K562 (cell line): ENCODE measurements at regions not wholly inside any gene's neighbourhood (a gene's known extent, or its start where the extent isn't known, plus 50 kb on each side); places are given as distances from the start of the nearest gene placed in this dataset.

Experiments used
- ATAC-seq: fragments of 200-7000 bp; cut with Tn5 transposase; 3 replicates; pipeline ENCODE4 v1.9.1; 2020; ENCODE audit warnings: moderate library complexity
- BruUV-seq: library from RNA; stranded (reverse); fragments of 400-500 nt; replicated peaks from 2 replicates; lab custom pipeline; 2021; lab: Mats Ljungman, UMichigan
- CTCF ChIA-PET: fragments of 300-600 bp; formaldehyde crosslinking; extraction: SDS; loops from one replicate; lab custom pipeline; 2021; ENCODE audit warnings: low intra/inter-chr PET ratio; lab: Yijun Ruan, JAX
- POLR2A ChIA-PET: fragments of 300-600, 350-650 bp; sonication (Branson Sonifier 250); formaldehyde crosslinking; extraction: SDS; loops from one replicate; lab custom pipeline; 2021; ENCODE audit warnings: antibody characterized with exemption, inconsistent platforms; lab: Yijun Ruan, JAX
- DNase-seq, 4 experiments: peaks; one replicate each; pipeline versions ENCODE4 v3.0.0 to v3.0.0-alpha.2; 2011 to 2018; ENCODE audit warnings: low spot score in 3 of 4, mixed read lengths in 3 of 4; ENCODE audit errors: extremely low read depth in 1 of 4
- FAIRE-seq: peaks from 2 replicates; lab custom pipeline; 2011; peaks lifted over from hg19 to GRCh38; lab: Jason Lieb, UNC
- H2AFZ ChIP-seq: 2 replicates; pipeline ENCODE4 v1.6.0; 2011; ENCODE audit warnings: low read depth, low read length, control low read depth, inconsistent platforms
- H3K27ac ChIP-seq: fragments of 200-600 bp; 3 replicates; pipeline ENCODE4 v1.8.0; 2011; ENCODE audit warnings: low read depth, mild to moderate bottlenecking, control low read depth, inconsistent platforms, low read length, moderate library complexity, mixed read lengths; ENCODE audit errors: extremely low read depth
- H3K27me3 ChIP-seq, 2 experiments: fragments of 300-600 bp in 1 of 2; 2 replicates in 1 of 2; 3 replicates in 1 of 2; pipeline versions ENCODE4 v1.6.0 to v1.8.0; 2011; ENCODE audit warnings: inconsistent platforms in 2 of 2, low read length in 2 of 2, mild to moderate bottlenecking in 1 of 2, mixed read lengths in 1 of 2, moderate library complexity in 1 of 2; ENCODE audit not compliant: control insufficient read depth in 2 of 2, insufficient read depth in 2 of 2
- H3K36me3 ChIP-seq: fragments of 300-600 bp; 3 replicates; pipeline ENCODE4 v1.8.0; 2011; ENCODE audit warnings: mild to moderate bottlenecking, low read length, inconsistent platforms; ENCODE audit not compliant: control insufficient read depth, insufficient read depth
- H3K4me1 ChIP-seq, 2 experiments: fragments of 200-600 bp in 1 of 2; replicated peaks in 1 of 2; 2 replicates in 1 of 2; 3 replicates in 1 of 2; pipeline versions ENCODE4 v1.5.1 to v1.8.0; 2011; ENCODE audit warnings: inconsistent platforms in 2 of 2, low read length in 2 of 2, mild to moderate bottlenecking in 1 of 2, mixed read lengths in 1 of 2, moderate library complexity in 1 of 2; ENCODE audit not compliant: control insufficient read depth in 2 of 2, insufficient read depth in 2 of 2
- H3K4me2 ChIP-seq: 2 replicates; pipeline ENCODE4 v1.6.1; 2011; ENCODE audit warnings: low read length, control low read depth, inconsistent platforms, mixed read lengths; ENCODE audit not compliant: insufficient read depth
- H3K4me3 ChIP-seq: fragments of 200-600 bp; sonication (generic), shearing (Covaris generic); 2 replicates; pipeline ENCODE4 v1.5.1; 2016; ENCODE audit warnings: control low read depth, inconsistent platforms
- H3K79me2 ChIP-seq: fragments of 200-600 bp; 3 replicates; pipeline ENCODE4 v1.8.0; 2011; ENCODE audit warnings: low read length, inconsistent platforms; ENCODE audit not compliant: control insufficient read depth, insufficient read depth
- H3K9ac ChIP-seq, 2 experiments: 2 replicates each; pipeline versions ENCODE4 v1.6.0 to v1.6.1; 2011; ENCODE audit warnings: low read depth in 2 of 2, low read length in 2 of 2, control low read depth in 1 of 2, inconsistent platforms in 1 of 2, mild to moderate bottlenecking in 1 of 2, mixed read lengths in 1 of 2; ENCODE audit not compliant: insufficient read depth in 1 of 2
- H3K9me1 ChIP-seq: one replicate; pipeline ENCODE4 v1.6.0; 2011; ENCODE audit warnings: inconsistent platforms, mild to moderate bottlenecking, low read length, moderate library complexity; ENCODE audit not compliant: control insufficient read depth, insufficient read depth
- H3K9me3 ChIP-seq: replicated peaks from 2 replicates; pipeline ENCODE4 v1.5.1; 2011; ENCODE audit warnings: low read depth, low read length, inconsistent platforms; ENCODE audit not compliant: control insufficient read depth, insufficient read depth
- H4K20me1 ChIP-seq: replicated peaks from 2 replicates; pipeline ENCODE4 v1.6.1; 2011; ENCODE audit warnings: low read length, inconsistent platforms, mixed read lengths; ENCODE audit not compliant: control insufficient read depth, insufficient read depth
- CHD1 ChIP-seq: fragments of 200-600 bp; sonication (generic); IDR thresholded peaks from one replicate; pipeline ENCODE4 v1.6.1; 2012; ENCODE audit warnings: mild to moderate bottlenecking, moderate library complexity, low read length, inconsistent platforms
- KDM2B ChIP-seq: fragments of 250-450 bp; sonication (Bioruptor Pico); IDR thresholded peaks from 2 replicates; pipeline ENCODE4 v1.8.0; 2021; ENCODE audit warnings: mild to moderate bottlenecking, moderate library complexity
- MTA2 ChIP-seq: fragments of 450-650 bp; IDR thresholded peaks from 2 replicates; pipeline ENCODE4 v1.6.1; 2016; ENCODE audit warnings: low read depth
- NKRF ChIP-seq: fragments of 450-650 bp; IDR thresholded peaks from 2 replicates; pipeline ENCODE4 v1.6.1; 2016; ENCODE audit warnings: borderline replicate concordance
- PRDM10 ChIP-seq: fragments of 450-650 bp; IDR thresholded peaks from 2 replicates; pipeline ENCODE4 v1.6.1; 2018; ENCODE audit not compliant: partially characterized antibody
- RBM15 ChIP-seq: fragments of 200-400 bp; formaldehyde crosslinking; IDR thresholded peaks from 2 replicates; pipeline ENCODE4 v1.6.1; 2018; ENCODE audit warnings: mild to moderate bottlenecking, low read length, moderate library complexity; ENCODE audit not compliant: insufficient read depth
- RBM25 ChIP-seq: fragments of 200-400 bp; formaldehyde crosslinking; IDR thresholded peaks from 2 replicates; pipeline ENCODE4 v1.6.1; 2018; ENCODE audit warnings: low read length, low read depth, moderate library complexity; ENCODE audit not compliant: severe bottlenecking
- STAG1 ChIP-seq: sonication (generic); formaldehyde crosslinking; IDR thresholded peaks from 2 replicates; pipeline ENCODE4 v1.5.0; 2020; ENCODE audit warnings: missing genetic modification reagents, borderline replicate concordance
- STAT5A ChIP-seq: IDR thresholded peaks from 2 replicates; pipeline ENCODE4 v1.6.1; 2012; ENCODE audit warnings: low read length, inconsistent platforms, borderline replicate concordance
- TAL1 ChIP-seq: fragments of 450-650 bp; IDR thresholded peaks from 2 replicates; pipeline ENCODE4 v1.6.1; 2016; ENCODE audit warnings: mild to moderate bottlenecking
- TARDBP ChIP-seq: fragments of 450-650 bp; IDR thresholded peaks from 2 replicates; pipeline ENCODE4 v1.6.1; 2016
- TSC22D4 ChIP-seq: fragments of 450-650 bp; IDR thresholded peaks from 2 replicates; pipeline ENCODE4 v1.6.1; 2016; ENCODE audit warnings: missing genetic modification characterization, missing biosample characterization, control low read depth
- ZNF217 ChIP-seq: sonication (generic); formaldehyde crosslinking; IDR thresholded peaks from 2 replicates; pipeline ENCODE4 v1.8.0; 2022; ENCODE audit warnings: mild to moderate bottlenecking, missing genetic modification reagents
- ZNF707 ChIP-seq: fragments of 250-450 bp; sonication (Bioruptor Pico); conservative IDR thresholded peaks from 2 replicates; pipeline ENCODE4 v1.8.0; 2022; ENCODE audit warnings: inconsistent platforms, mild to moderate bottlenecking, moderate library complexity
- ZNF717 ChIP-seq: fragments of 250-450 bp; sonication (Bioruptor Pico); IDR thresholded peaks from 2 replicates; pipeline ENCODE4 v1.5.0; 2021
- WGBS: fragments of 100-300 bp; shearing (Covaris generic); methylation state at CpG from one replicate; pipeline ENCODE4 v1.1.6; 2016; ENCODE audit warnings: low coverage, mixed read lengths; ENCODE audit not compliant: insufficient coverage; ENCODE audit errors: missing lambda C conversion rate; 5-methylcytosine and 5-hydroxymethylcytosine counted together
- in situ Hi-C: fragments of 300-500 bp; cut with MboI; formaldehyde crosslinking; loops from 4 replicates; pipeline ENCODE4 v1.15.0; 2018; ENCODE audit warnings: inconsistent platforms, mixed read lengths
- intact Hi-C: fragments of 100-400 bp; cut with micrococcal nuclease; formaldehyde crosslinking; loops from 2 replicates; pipeline ENCODE4 v1.14.2; 2022

- TF ChIP-seq ZNF717, result no peak
- TF ChIP-seq ZNF217 (CRISPR knock-in tag), result no peak
- TF ChIP-seq STAG1, result no peak
These were observed 104.6 kb upstream of the NCAM1 start (continued) for GRCh38 chr11:112856591-112856990.

GRCh38 chr11:112858289-112859023 is 102.8 kb upstream of the NCAM1 start:
- H3K9me3 ChIP-seq, result no peaks in the 10 kb centered on the region
- no peak overlapping the region for H3K9ac ChIP-seq
- H2AFZ ChIP-seq, result no peak overlapping the region
- no peaks in the 10 kb centered on the region for H3K27me3 ChIP-seq
- no peaks in the 10 kb centered on the region for H4K20me1 ChIP-seq
- FAIRE-seq, result no peak
- H3K4me1 ChIP-seq, result no peaks in the 10 kb centered on the region
- WGBS, result 3% methylated on average over 5 of the region's 5 CpGs
- in situ Hi-C loops (no loop called here), intact Hi-C loops (no loop called here)
- no TSS peak for BruUV-seq
- H3K36me3 ChIP-seq, result no peaks in the 10 kb centered on the region
- CTCF ChIA-PET, result no interaction called here
- H3K4me3 ChIP-seq, result no peak overlapping the region
- POLR2A ChIA-PET, result no interaction called here
- H3K9me1 ChIP-seq, result no peaks in the 10 kb centered on the region
- H3K79me2 ChIP-seq, result no peaks in the 10 kb centered on the region
- no peak overlapping the region for H3K27ac ChIP-seq
- ATAC-seq, result no peak
- no peak overlapping the region for H3K4me2 ChIP-seq
- DNase-seq, result no peak
- TF ChIP-seq RBM15 (no peak), TARDBP (no peak), TSC22D4 (tag) (no peak), STAT5A (no peak), NKRF (no peak), TAL1 (no peak), CHD1 (no peak), ZNF707 (no peak), PRDM10 (no peak), MTA2 (no peak), RBM25 (no peak), KDM2B (CRISPR knock-in tag) (no peak)
